ENCODE measurements at regions not wholly inside any gene's neighbourhood (a gene's known extent, or its start where the extent isn't known, plus 50 kb on each side); places are given as distances from the start of the nearest gene placed in this dataset.

DNA sequence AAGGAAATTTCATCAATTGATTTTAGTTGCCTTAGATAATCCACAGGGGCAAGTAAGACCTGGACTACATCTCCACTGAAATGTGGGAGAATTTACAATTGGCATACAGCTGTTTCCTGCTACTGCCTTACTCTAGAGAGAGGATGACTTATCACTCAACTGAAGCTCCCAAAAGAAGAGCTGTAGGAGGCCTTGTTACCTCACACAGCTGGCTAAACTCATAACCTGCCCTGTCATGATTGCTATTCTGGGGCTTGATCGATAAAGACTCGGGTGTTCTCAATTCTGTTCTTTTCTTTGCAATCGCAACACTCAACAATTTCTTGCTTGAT, 1396.4 kb downstream of the EFNB2 start:
- H2AFZ ChIP-seq (ENCODE audit: low read length) = peak overlapping the region; percentile 99
- peak overlapping the region; percentile 82 for H3K4me3 ChIP-seq (ENCODE audit: insufficient read depth, low read length)

DNA sequence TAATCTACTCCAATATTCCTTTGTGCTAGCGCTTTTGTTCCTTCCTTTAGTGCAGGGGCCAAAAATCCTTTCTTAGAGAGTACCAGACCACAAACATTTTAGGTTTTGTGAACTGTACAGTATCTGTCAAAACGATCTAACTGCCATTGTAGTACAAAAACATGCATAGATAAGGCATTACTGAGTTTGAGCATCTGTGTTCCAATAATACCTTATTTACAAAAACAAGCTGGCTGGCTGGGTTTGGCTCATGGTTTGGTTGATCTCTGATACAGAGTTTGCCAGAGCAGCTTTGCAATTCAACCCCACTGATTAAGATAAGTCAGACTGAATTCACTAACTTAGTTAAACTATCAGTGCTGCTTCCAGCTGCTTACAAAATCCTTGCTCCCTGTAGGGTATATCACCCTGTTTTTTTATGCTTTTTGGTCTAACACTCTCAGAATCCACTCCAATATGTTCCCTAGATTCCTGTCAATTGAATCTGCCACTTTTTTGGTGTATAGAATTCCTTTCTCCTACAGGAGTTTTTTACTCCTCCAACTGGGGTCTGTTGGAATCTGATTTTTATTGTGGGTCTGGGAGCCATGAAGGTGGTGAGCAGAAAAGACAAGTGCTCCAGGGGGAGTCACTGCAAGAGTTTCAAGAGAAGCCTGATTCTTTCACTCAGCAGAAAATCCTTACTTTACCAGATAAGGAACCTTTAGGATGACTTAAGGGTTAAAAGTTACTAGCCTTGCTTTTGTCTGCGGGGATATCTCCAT, 1399.4 kb downstream of the EFNB2 start:
- no peaks in the 10 kb centered on the region for H3K36me3 ChIP-seq (ENCODE audit: insufficient read depth, low read length)
- TF ChIP-seq, protein P1, sequence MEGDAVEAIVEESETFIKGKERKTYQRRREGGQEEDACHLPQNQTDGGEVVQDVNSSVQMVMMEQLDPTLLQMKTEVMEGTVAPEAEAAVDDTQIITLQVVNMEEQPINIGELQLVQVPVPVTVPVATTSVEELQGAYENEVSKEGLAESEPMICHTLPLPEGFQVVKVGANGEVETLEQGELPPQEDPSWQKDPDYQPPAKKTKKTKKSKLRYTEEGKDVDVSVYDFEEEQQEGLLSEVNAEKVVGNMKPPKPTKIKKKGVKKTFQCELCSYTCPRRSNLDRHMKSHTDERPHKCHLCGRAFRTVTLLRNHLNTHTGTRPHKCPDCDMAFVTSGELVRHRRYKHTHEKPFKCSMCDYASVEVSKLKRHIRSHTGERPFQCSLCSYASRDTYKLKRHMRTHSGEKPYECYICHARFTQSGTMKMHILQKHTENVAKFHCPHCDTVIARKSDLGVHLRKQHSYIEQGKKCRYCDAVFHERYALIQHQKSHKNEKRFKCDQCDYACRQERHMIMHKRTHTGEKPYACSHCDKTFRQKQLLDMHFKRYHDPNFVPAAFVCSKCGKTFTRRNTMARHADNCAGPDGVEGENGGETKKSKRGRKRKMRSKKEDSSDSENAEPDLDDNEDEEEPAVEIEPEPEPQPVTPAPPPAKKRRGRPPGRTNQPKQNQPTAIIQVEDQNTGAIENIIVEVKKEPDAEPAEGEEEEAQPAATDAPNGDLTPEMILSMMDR (IDR thresholded peaks at IDR 0.05; ENCODE audit: extremely low read depth, low read depth, low read length) = no peak
- H3K27ac ChIP-seq (ENCODE audit: low read depth, low read length) = no peak overlapping the region
- H4K20me1 ChIP-seq (ENCODE audit: insufficient read depth, low read length) = no peaks in the 10 kb centered on the region
- H3K4me3 ChIP-seq (ENCODE audit: insufficient read depth, low read length) = no peak overlapping the region
- no peaks in the 10 kb centered on the region for H3K4me1 ChIP-seq (ENCODE audit: insufficient read depth, low read length)
- DNase-seq (ENCODE audit: insufficient read length, low spot score, missing footprints) = no peak
- no peaks in the 10 kb centered on the region for H3K79me2 ChIP-seq (ENCODE audit: insufficient read depth, low read length)
- no peaks in the 10 kb centered on the region for H3K9me3 ChIP-seq (ENCODE audit: low read depth, low read length)
- H3K27me3 ChIP-seq (ENCODE audit: insufficient read depth, low read length) = no peaks in the 10 kb centered on the region
- H2AFZ ChIP-seq (ENCODE audit: low read length) = no peak overlapping the region
- H3K4me2 ChIP-seq (ENCODE audit: insufficient read depth, low read length) = no peak overlapping the region

More for the DNA sequence above, 1396.4 kb downstream of the EFNB2 start:
- peak overlapping the region; percentile 91 for H3K4me2 ChIP-seq (ENCODE audit: insufficient read depth, low read length)
- no peak overlapping the region for H3K27ac ChIP-seq (ENCODE audit: low read depth, low read length)
- no peak for DNase-seq (ENCODE audit: insufficient read length, low spot score, missing footprints)
- TF ChIP-seq, protein P1 (IDR thresholded peaks at IDR 0.05; ENCODE audit: extremely low read depth, low read depth, low read length) = no peak
- no peaks in the 10 kb centered on the region for H3K79me2 ChIP-seq (ENCODE audit: insufficient read depth, low read length)
- no peaks in the 10 kb centered on the region for H3K4me1 ChIP-seq (ENCODE audit: insufficient read depth, low read length)
- H4K20me1 ChIP-seq (ENCODE audit: insufficient read depth, low read length) = no peaks in the 10 kb centered on the region
- H3K36me3 ChIP-seq (ENCODE audit: insufficient read depth, low read length) = no peaks in the 10 kb centered on the region
- H3K9me3 ChIP-seq (ENCODE audit: low read depth, low read length) = no peaks in the 10 kb centered on the region
- no peaks in the 10 kb centered on the region for H3K27me3 ChIP-seq (ENCODE audit: insufficient read depth, low read length)

DNA sequence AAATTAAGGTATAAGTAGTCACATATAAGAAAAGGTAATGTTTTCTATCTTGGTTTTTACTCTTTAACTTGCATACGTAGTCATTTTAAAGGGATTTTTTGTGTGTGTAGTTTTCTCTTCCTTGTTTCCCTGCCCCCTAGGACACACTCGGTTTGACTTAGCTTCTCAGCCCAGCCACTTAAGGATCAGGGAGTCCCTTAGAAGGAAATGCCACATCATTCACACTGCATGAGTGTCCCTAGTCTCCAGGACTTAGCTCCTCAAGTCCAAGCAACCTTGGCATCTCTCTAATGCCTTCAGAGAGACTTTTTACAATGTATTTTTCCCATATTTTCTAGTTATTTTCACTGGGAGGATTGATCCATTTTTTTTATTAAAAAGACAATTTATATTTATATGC, 1407.7 kb downstream of the EFNB2 start:
- no peak overlapping the region for H3K4me3 ChIP-seq (ENCODE audit: insufficient read depth, low read length)
- H3K27me3 ChIP-seq (ENCODE audit: insufficient read depth, low read length) = no peaks in the 10 kb centered on the region
- H2AFZ ChIP-seq (ENCODE audit: low read length) = no peak overlapping the region
- H3K27ac ChIP-seq (ENCODE audit: low read depth, low read length) = no peak overlapping the region
- DNase-seq (ENCODE audit: insufficient read length, low spot score, missing footprints) = no peak
- no peak overlapping the region for H3K4me2 ChIP-seq (ENCODE audit: insufficient read depth, low read length)
- no peaks in the 10 kb centered on the region for H3K79me2 ChIP-seq (ENCODE audit: insufficient read depth, low read length)
- no peaks in the 10 kb centered on the region for H3K9me3 ChIP-seq (ENCODE audit: low read depth, low read length)
- no peaks in the 10 kb centered on the region for H3K36me3 ChIP-seq (ENCODE audit: insufficient read depth, low read length)
- H4K20me1 ChIP-seq (ENCODE audit: insufficient read depth, low read length) = no peaks in the 10 kb centered on the region
- TF ChIP-seq, protein P1 (IDR thresholded peaks at IDR 0.05; ENCODE audit: extremely low read depth, low read depth, low read length) = no peak
- H3K4me1 ChIP-seq (ENCODE audit: insufficient read depth, low read length) = no peaks in the 10 kb centered on the region

DNA sequence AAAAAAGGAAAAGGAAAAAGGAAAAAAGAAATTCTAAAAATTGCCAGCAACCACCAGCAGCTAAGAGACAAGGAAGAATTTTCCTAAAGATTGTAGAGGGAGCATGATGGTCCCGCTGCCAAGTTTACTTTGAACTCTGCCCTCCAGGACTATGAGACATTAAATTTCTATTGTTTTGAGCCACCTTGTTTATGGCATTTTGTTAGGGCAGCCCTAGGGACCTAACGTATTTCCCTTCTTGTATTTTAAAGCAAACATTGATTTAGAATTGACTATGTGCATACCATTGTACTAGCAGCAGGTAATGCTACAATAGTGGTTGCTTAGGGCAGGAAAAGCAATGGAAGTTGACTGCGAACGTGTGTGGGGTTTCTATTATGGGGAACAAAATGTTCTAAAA, 1414.2 kb downstream of the EFNB2 start:
- TF ChIP-seq, protein P1 (IDR thresholded peaks at IDR 0.05; ENCODE audit: extremely low read depth, low read depth, low read length) = no peak
- H2AFZ ChIP-seq (ENCODE audit: low read length) = no peak overlapping the region
- no peak overlapping the region for H3K4me3 ChIP-seq (ENCODE audit: insufficient read depth, low read length)
- H3K27me3 ChIP-seq (ENCODE audit: insufficient read depth, low read length) = no peaks in the 10 kb centered on the region
- H3K9me3 ChIP-seq (ENCODE audit: low read depth, low read length) = no peaks in the 10 kb centered on the region
- no peaks in the 10 kb centered on the region for H3K4me1 ChIP-seq (ENCODE audit: insufficient read depth, low read length)
- H3K4me2 ChIP-seq (ENCODE audit: insufficient read depth, low read length) = no peak overlapping the region
- no peaks in the 10 kb centered on the region for H3K79me2 ChIP-seq (ENCODE audit: insufficient read depth, low read length)
- no peak overlapping the region for H3K27ac ChIP-seq (ENCODE audit: low read depth, low read length)
- H3K36me3 ChIP-seq (ENCODE audit: insufficient read depth, low read length) = no peaks in the 10 kb centered on the region
- H4K20me1 ChIP-seq (ENCODE audit: insufficient read depth, low read length) = no peaks in the 10 kb centered on the region
- no peak for DNase-seq (ENCODE audit: insufficient read length, low spot score, missing footprints)

Data from osteoblast (primary cell).